Esophagus squamous epithelium (tissue), 5 donors: ENCODE measurements at regions not wholly inside any gene's neighbourhood (a gene's known extent, or its start where the extent isn't known, plus 50 kb on each side); places are given as distances from the start of the nearest gene placed in this dataset.

Experiments used
- DNase-seq: peaks from one replicate; lab custom pipeline; 2025; lab: John Stamatoyannopoulos, UW
- H3K27ac ChIP-seq, 4 donors: fragments of 200-600 bp; sonication (generic); one replicate each; pipeline ENCODE4 v1.5.1; 2016 to 2019; ENCODE audit warnings: mild to moderate bottlenecking in 1 of 4
- H3K27me3 ChIP-seq, 4 donors: fragments of 200-600 bp; sonication (generic); 1 replicate in 3 of 4; 2 replicates in 1 of 4; pipeline versions ENCODE4 v1.5.1 to v1.6.0; 2017 to 2021; ENCODE audit warnings: antibody characterized with exemption in 1 of 4
- H3K36me3 ChIP-seq, 3 donors: fragments of 200-600 bp; sonication (generic); one replicate each; pipeline ENCODE4 v1.5.1; 2016 to 2019
- H3K4me1 ChIP-seq, 3 donors: fragments of 200-600 bp; sonication (generic); one replicate each; pipeline ENCODE4 v1.5.1; 2017 to 2019
- H3K4me3 ChIP-seq, 4 donors: fragments of 200-600 bp; sonication (generic); 1 replicate in 3 of 4; 2 replicates in 1 of 4; pipeline ENCODE4 v1.5.1; 2016 to 2019; ENCODE audit warnings: mild to moderate bottlenecking in 2 of 4, moderate library complexity in 1 of 4
- H3K9me3 ChIP-seq, 3 donors: fragments of 200-600 bp; sonication (generic); one replicate each; pipeline ENCODE4 v1.5.1; 2016 to 2019
- CTCF ChIP-seq, 6 experiments: fragments of 450-650 bp in 4 of 6; fragments of 200-600 bp in 2 of 6; sonication (generic) in 2 of 6; IDR thresholded peaks; one replicate each; pipeline ENCODE4 v1.5.1; 2016 to 2019; ENCODE audit warnings: antibody characterized with exemption in 6 of 6, mild to moderate bottlenecking in 4 of 6, moderate library complexity in 4 of 6
- POLR2A ChIP-seq, 4 donors: fragments of 450-650 bp; IDR thresholded peaks; one replicate each; pipeline ENCODE4 v1.6.1; 2017; ENCODE audit warnings: antibody characterized with exemption in 4 of 4, mild to moderate bottlenecking in 4 of 4, moderate library complexity in 3 of 4
- whole genome bisulfite sequencing, 2 donors: methylation state at CpG; one replicate each; pipeline ENCODE4 v1.1.5; 2018; 5-methylcytosine and 5-hydroxymethylcytosine counted together
- intact Hi-C: fragments of 100-400 bp; cut with DNase I; formaldehyde crosslinking; loops from one replicate; pipeline ENCODE4 v1.15.0; 2022
- donor health status: DM: yes; HTN: yes; CAD: no.

- 89 to 95% methylated on average over 3 of the region's 3 CpGs for WGBS, 2 donors
- Histone ChIP-seq H3K27me3 (no peaks in the 10 kb centered on the region), H3K9me3 (no peaks in the 10 kb centered on the region), H3K36me3 (no peaks in the 10 kb centered on the region), H3K4me1 (peaks cover 5 to 35% (median 33%) of the 10 kb centered on the region in 3 donors), H3K4me3 (no peak overlapping the region), H3K27ac (peak overlapping the region in 3 of 4 donors; percentile 41 to 62 (median 61))
- no peak for DNase-seq
- intact Hi-C loops = no loop called here
- TF ChIP-seq POLR2A (IDR thresholded peaks at IDR 0.05) (no peak), CTCF (IDR thresholded peaks at IDR 0.05) (no peak)
Observed at GRCh38 chr21:39047046-39047445, 136.2 kb downstream of the PSMG1 start.

- Histone ChIP-seq H3K4me1 (peaks cover 5 to 31% (median 30%) of the 10 kb centered on the region in 3 donors), H3K9me3 (no peaks in the 10 kb centered on the region), H3K4me3 (no peak overlapping the region), H3K36me3 (no peaks in the 10 kb centered on the region), H3K27me3 (no peaks in the 10 kb centered on the region), H3K27ac (peak overlapping the region in 2 of 4 donors; percentile 6 to 9)
- intact Hi-C loops = no loop called here
- WGBS, 2 donors = 30 to 35% methylated on average over 8 to 9 of the region's 9 CpGs
- no peak for TF ChIP-seq CTCF (IDR thresholded peaks at IDR 0.05)
- no peak for TF ChIP-seq POLR2A (IDR thresholded peaks at IDR 0.05)
- DNase-seq = no peak
Observed at GRCh38 chr21:39046236-39046916, 136.9 kb downstream of the PSMG1 start.

GRCh38 chr21:39041816-39042215, 141.4 kb downstream of the PSMG1 start:
- no peak overlapping the region for H3K4me3 ChIP-seq
- no peaks in the 10 kb centered on the region for H3K27me3 ChIP-seq
- 66 to 77% methylated on average over 4 of the region's 4 CpGs for WGBS, 2 donors
- no peak for DNase-seq
- intact Hi-C loops = no loop called here
- no peaks in the 10 kb centered on the region for H3K9me3 ChIP-seq
- H3K4me1 ChIP-seq = peaks cover 0 to 13% (median 6%) of the 10 kb centered on the region in 3 donors
- peak overlapping the region in 2 of 4 donors; percentile 4 to 68 for H3K27ac ChIP-seq
- no peak for TF ChIP-seq POLR2A (IDR thresholded peaks at IDR 0.05)
- TF ChIP-seq CTCF (IDR thresholded peaks at IDR 0.05) = no peak
- H3K36me3 ChIP-seq = no peaks in the 10 kb centered on the region

GRCh38 chr21:39040494-39041110, 142.6 kb downstream of the PSMG1 start:
- H3K27me3 ChIP-seq = no peaks in the 10 kb centered on the region
- H3K4me1 ChIP-seq = peaks cover 0 to 5% (median 0%) of the 10 kb centered on the region in 3 donors
- H3K27ac ChIP-seq = peak overlapping the region; percentile 11 to 76 (median 68)
- no peak overlapping the region for H3K4me3 ChIP-seq
- no peaks in the 10 kb centered on the region for H3K36me3 ChIP-seq
- H3K9me3 ChIP-seq = no peaks in the 10 kb centered on the region
- no peak for TF ChIP-seq POLR2A (IDR thresholded peaks at IDR 0.05)
- no peak for TF ChIP-seq CTCF (IDR thresholded peaks at IDR 0.05)
- DNase-seq = no peak
- WGBS, 2 donors = 56 to 74% methylated on average over 3 to 5 of the region's 5 CpGs
- intact Hi-C loops = no loop called here

- no peaks in the 10 kb centered on the region for H3K27me3 ChIP-seq
- H3K27ac ChIP-seq = no peak overlapping the region
- intact Hi-C loops = no loop called here
- no peak for DNase-seq
- 86% methylated on average over 10 of the region's 11 CpGs for WGBS, 2 donors
- H3K9me3 ChIP-seq = no peaks in the 10 kb centered on the region
- H3K4me1 ChIP-seq = peaks cover 0 to 20% (median 4%) of the 10 kb centered on the region in 3 donors
- H3K4me3 ChIP-seq = no peak overlapping the region
- no peaks in the 10 kb centered on the region for H3K36me3 ChIP-seq
- no peak for TF ChIP-seq POLR2A (IDR thresholded peaks at IDR 0.05)
Observed at GRCh38 chr21:39037807-39038405, 145.3 kb downstream of the PSMG1 start.
